HepG2 (cell line): ENCODE measurements at regions not wholly inside any gene's neighbourhood (a gene's known extent, or its start where the extent isn't known, plus 50 kb on each side); places are given as distances from the start of the nearest gene placed in this dataset.

Experiments used
- ATAC-seq: fragments of 200-7000 bp; cut with Tn5 transposase; 3 replicates; pipeline ENCODE4 v1.9.1; 2020; ENCODE audit warnings: mild to moderate bottlenecking, moderate library complexity
- BruUV-seq: library from RNA; stranded (reverse); fragments of 400-500 nt; replicated peaks from 2 replicates; lab custom pipeline; 2021; lab: Mats Ljungman, UMichigan
- CTCF ChIA-PET: fragments of 300-600 bp; formaldehyde crosslinking; extraction: SDS; loops from one replicate; lab custom pipeline; 2021; ENCODE audit warnings: low total read pairs, inconsistent platforms, low intra/inter-chr PET ratio; lab: Yijun Ruan, JAX
- POLR2A ChIA-PET: fragments of 350-600 bp; sonication (Branson Sonifier 250); formaldehyde crosslinking; loops from one replicate; lab custom pipeline; 2020; ENCODE audit warnings: antibody characterized with exemption, inconsistent platforms; lab: Yijun Ruan, JAX
- DNase-seq: peaks from one replicate; pipeline ENCODE4 v3.0.0-alpha.2; 2015; ENCODE audit warnings: low spot score
- FAIRE-seq: peaks from 3 replicates; lab custom pipeline; 2011; peaks lifted over from hg19 to GRCh38; lab: Jason Lieb, UNC
- H2AFZ ChIP-seq: one replicate; pipeline ENCODE4 v1.6.1; 2011; ENCODE audit warnings: low read length, inconsistent platforms
- H3K27ac ChIP-seq: fragments of 300-600 bp; 3 replicates; pipeline ENCODE4 v1.8.0; 2011; ENCODE audit warnings: mixed run types, mild to moderate bottlenecking, mixed read lengths, low read length, inconsistent platforms; ENCODE audit not compliant: insufficient read depth; ENCODE audit errors: extremely low read length
- H3K27me3 ChIP-seq, 2 experiments: fragments of 200-600 bp in 1 of 2; 2 replicates in 1 of 2; 3 replicates in 1 of 2; pipeline versions ENCODE4 v1.6.0 to v1.8.0; 2011; ENCODE audit warnings: low read length in 2 of 2, mild to moderate bottlenecking in 2 of 2, moderate library complexity in 2 of 2, inconsistent platforms in 1 of 2; ENCODE audit not compliant: insufficient read depth in 2 of 2, control insufficient read depth in 1 of 2
- H3K36me3 ChIP-seq, 2 experiments: fragments of 200-600 bp in 1 of 2; replicated peaks in 1 of 2; 2 replicates in 1 of 2; 3 replicates in 1 of 2; pipeline versions ENCODE4 v1.5.1 to v1.8.0; 2011; ENCODE audit warnings: low read length in 2 of 2, inconsistent platforms in 1 of 2; ENCODE audit not compliant: insufficient read depth in 2 of 2, control insufficient read depth in 1 of 2
- H3K4me1 ChIP-seq: 2 replicates; pipeline ENCODE4 v1.5.1; 2012; ENCODE audit warnings: low read length, inconsistent platforms; ENCODE audit not compliant: insufficient read depth
- H3K4me2 ChIP-seq: 2 replicates; pipeline ENCODE4 v1.6.0; 2011; ENCODE audit warnings: low read depth, low read length, inconsistent platforms
- H3K4me3 ChIP-seq, 3 experiments: fragments of 200-600 bp in 1 of 3; sonication (generic), shearing (Covaris generic) in 1 of 3; replicated peaks in 1 of 3; 2 replicates each; pipeline ENCODE4 v1.5.1; 2011 to 2016; ENCODE audit warnings: low read length in 3 of 3, inconsistent platforms in 2 of 3, low read depth in 2 of 3, mild to moderate bottlenecking in 2 of 3, control low read depth in 1 of 3, mixed read lengths in 1 of 3; ENCODE audit not compliant: insufficient read depth in 1 of 3
- H3K79me2 ChIP-seq: one replicate; pipeline ENCODE4 v1.6.1; 2011; ENCODE audit warnings: low read length, inconsistent platforms; ENCODE audit not compliant: insufficient read depth
- H3K9ac ChIP-seq: 2 replicates; pipeline ENCODE4 v1.6.0; 2011; ENCODE audit warnings: mild to moderate bottlenecking, low read depth, low read length, inconsistent platforms; ENCODE audit not compliant: insufficient read depth
- H3K9me3 ChIP-seq: 2 replicates; pipeline ENCODE4 v1.5.1; 2012; ENCODE audit warnings: mild to moderate bottlenecking, low read length
- H4K20me1 ChIP-seq: 2 replicates; pipeline ENCODE4 v1.6.0; 2011; ENCODE audit warnings: inconsistent platforms, mild to moderate bottlenecking, low read length, moderate library complexity; ENCODE audit not compliant: insufficient read depth
- BATF2 ChIP-seq: sonication (generic); formaldehyde crosslinking; IDR thresholded peaks from 2 replicates; pipeline ENCODE4 v1.8.0; 2022; ENCODE audit warnings: mild to moderate bottlenecking, missing genetic modification reagents, moderate library complexity
- E2F5 ChIP-seq: sonication (generic); formaldehyde crosslinking; conservative IDR thresholded peaks from 2 replicates; pipeline ENCODE4 v1.4.0; 2020; ENCODE audit warnings: missing genetic modification reagents
- FIP1L1 ChIP-seq: fragments of 200-400 bp; formaldehyde crosslinking; IDR thresholded peaks from 2 replicates; pipeline ENCODE4 v1.6.1; 2018; ENCODE audit warnings: low read depth, mild to moderate bottlenecking, low read length, moderate library complexity, borderline replicate concordance; ENCODE audit not compliant: insufficient read depth
- GTF2F1 ChIP-seq: fragments of 150-350 bp; IDR thresholded peaks from 2 replicates; pipeline ENCODE4 v1.6.1; 2014; ENCODE audit warnings: low read length
- HINFP ChIP-seq: sonication (generic); formaldehyde crosslinking; IDR thresholded peaks from 2 replicates; pipeline ENCODE4 v1.4.0; 2020; ENCODE audit warnings: low read depth, mild to moderate bottlenecking, missing genetic modification reagents
- RNF2 ChIP-seq: fragments of 450-650 bp; conservative IDR thresholded peaks from 2 replicates; pipeline ENCODE4 v1.6.1; 2016; ENCODE audit warnings: low read depth
- WIZ ChIP-seq: sonication (generic); formaldehyde crosslinking; IDR thresholded peaks from 2 replicates; pipeline ENCODE4 v1.5.1; 2020; ENCODE audit warnings: mild to moderate bottlenecking, missing genetic modification reagents
- ZNF160 ChIP-seq: sonication (generic); formaldehyde crosslinking; IDR thresholded peaks from 2 replicates; pipeline ENCODE4 v1.8.0; 2022; ENCODE audit warnings: mild to moderate bottlenecking, inconsistent platforms, missing genetic modification reagents
- ZNF33B ChIP-seq: sonication (generic); formaldehyde crosslinking; IDR thresholded peaks from 2 replicates; pipeline ENCODE4 v1.5.1; 2020; ENCODE audit warnings: mild to moderate bottlenecking, missing genetic modification reagents
- ZNF883 ChIP-seq: sonication (generic); formaldehyde crosslinking; IDR thresholded peaks from 2 replicates; pipeline ENCODE4 v1.5.1; 2020; ENCODE audit warnings: mild to moderate bottlenecking, missing genetic modification reagents; ENCODE audit errors: not compliant biosample characterization
- WGBS: methylation state at CpG from one replicate; pipeline ENCODE4 v1.1.6; 2017; ENCODE audit warnings: low lambda C conversion rate; 5-methylcytosine and 5-hydroxymethylcytosine counted together
- in situ Hi-C: cut with HindIII; loops from 2 replicates; pipeline ENCODE4 v1.10.0; 2017; ENCODE audit warnings: low pct_unique_long_range_greater_than_20kb; ENCODE audit not compliant: extremely low pct_ligation_motif_present
- intact Hi-C: fragments of 100-400 bp; cut with micrococcal nuclease; formaldehyde crosslinking; loops from one replicate; pipeline ENCODE4 v1.10.0; 2022; ENCODE audit not compliant: unreplicated experiment
- TF ChIP-seq, protein P1 (sequence below): sonication (generic); formaldehyde crosslinking; IDR thresholded peaks from 2 replicates; pipeline ENCODE4 v1.4.0; 2020; ENCODE audit warnings: mild to moderate bottlenecking, missing genetic modification reagents, borderline replicate concordance

DNA sequence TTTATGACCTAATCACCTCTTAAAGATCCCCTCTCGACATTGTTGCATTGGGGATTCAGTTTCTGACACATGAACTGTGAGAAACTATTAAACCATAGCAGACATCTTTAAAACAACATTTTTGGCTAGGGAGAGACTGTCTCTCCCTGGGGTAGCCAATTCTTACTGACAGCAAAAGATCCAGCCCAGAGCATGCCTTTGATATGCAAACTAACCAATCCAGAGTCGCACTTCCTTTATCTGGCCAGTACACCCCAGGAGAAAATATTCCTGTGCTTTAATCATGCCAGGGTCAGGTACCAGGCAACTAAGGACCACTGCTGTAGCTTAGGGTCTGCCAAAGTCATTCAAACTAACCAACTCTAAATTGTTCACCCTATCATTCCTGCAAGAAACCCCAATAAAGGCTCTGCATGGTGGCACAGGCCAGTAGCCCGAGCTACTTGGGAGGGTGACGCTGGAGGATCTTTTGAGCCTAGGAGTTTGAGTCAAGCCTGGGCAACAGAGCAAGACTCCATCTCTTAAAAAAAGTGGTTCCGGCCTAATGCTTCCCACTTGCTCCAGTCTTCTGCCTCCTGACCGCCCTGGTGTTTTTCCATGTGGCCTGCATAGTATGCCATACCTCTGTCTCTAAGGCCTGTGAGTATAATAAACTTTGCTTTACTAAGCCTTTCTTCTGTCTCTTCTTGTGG is 62.3 kb upstream of the DAPK1 start:
- CTCF ChIA-PET: no interaction called here
- FAIRE-seq: no peak
- TF ChIP-seq BATF2 (CRISPR knock-in tag) (no peak), ZNF883 (CRISPR knock-in tag) (no peak), FIP1L1 (no peak), GTF2F1 (no peak), E2F5 (CRISPR knock-in tag) (no peak), WIZ (no peak), RNF2 (no peak), ZNF33B (CRISPR knock-in tag) (no peak), ZNF160 (CRISPR knock-in tag) (no peak), HINFP (no peak)
- TF ChIP-seq, protein P1, sequence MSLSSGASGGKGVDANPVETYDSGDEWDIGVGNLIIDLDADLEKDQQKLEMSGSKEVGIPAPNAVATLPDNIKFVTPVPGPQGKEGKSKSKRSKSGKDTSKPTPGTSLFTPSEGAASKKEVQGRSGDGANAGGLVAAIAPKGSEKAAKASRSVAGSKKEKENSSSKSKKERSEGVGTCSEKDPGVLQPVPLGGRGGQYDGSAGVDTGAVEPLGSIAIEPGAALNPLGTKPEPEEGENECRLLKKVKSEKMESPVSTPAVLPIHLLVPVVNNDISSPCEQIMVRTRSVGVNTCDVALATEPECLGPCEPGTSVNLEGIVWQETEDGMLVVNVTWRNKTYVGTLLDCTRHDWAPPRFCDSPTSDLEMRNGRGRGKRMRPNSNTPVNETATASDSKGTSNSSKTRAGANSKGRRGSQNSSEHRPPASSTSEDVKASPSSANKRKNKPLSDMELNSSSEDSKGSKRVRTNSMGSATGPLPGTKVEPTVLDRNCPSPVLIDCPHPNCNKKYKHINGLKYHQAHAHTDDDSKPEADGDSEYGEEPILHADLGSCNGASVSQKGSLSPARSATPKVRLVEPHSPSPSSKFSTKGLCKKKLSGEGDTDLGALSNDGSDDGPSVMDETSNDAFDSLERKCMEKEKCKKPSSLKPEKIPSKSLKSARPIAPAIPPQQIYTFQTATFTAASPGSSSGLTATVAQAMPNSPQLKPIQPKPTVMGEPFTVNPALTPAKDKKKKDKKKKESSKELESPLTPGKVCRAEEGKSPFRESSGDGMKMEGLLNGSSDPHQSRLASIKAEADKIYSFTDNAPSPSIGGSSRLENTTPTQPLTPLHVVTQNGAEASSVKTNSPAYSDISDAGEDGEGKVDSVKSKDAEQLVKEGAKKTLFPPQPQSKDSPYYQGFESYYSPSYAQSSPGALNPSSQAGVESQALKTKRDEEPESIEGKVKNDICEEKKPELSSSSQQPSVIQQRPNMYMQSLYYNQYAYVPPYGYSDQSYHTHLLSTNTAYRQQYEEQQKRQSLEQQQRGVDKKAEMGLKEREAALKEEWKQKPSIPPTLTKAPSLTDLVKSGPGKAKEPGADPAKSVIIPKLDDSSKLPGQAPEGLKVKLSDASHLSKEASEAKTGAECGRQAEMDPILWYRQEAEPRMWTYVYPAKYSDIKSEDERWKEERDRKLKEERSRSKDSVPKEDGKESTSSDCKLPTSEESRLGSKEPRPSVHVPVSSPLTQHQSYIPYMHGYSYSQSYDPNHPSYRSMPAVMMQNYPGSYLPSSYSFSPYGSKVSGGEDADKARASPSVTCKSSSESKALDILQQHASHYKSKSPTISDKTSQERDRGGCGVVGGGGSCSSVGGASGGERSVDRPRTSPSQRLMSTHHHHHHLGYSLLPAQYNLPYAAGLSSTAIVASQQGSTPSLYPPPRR (CRISPR knock-in tag): no peak

More for the DNA sequence above, 62.3 kb upstream of the DAPK1 start:
- Histone ChIP-seq H3K36me3 (no peaks in the 10 kb centered on the region), H3K9ac (no peak overlapping the region), H3K27ac (no peak overlapping the region), H3K27me3 (peaks cover 0 to 3% of the 10 kb centered on the region in 2 experiments; a peak in 3 of 5 replicates), H3K4me1 (no peaks in the 10 kb centered on the region), H3K9me3 (no peaks in the 10 kb centered on the region), H4K20me1 (no peaks in the 10 kb centered on the region), H3K79me2 (no peaks in the 10 kb centered on the region), H2AFZ (no peak overlapping the region), H3K4me2 (no peak overlapping the region), H3K4me3 (no peak overlapping the region)
- 0% methylated on average over 3 of the region's 6 CpGs for WGBS
- DNase-seq (no peak), ATAC-seq (no peak)
- POLR2A ChIA-PET: no interaction called here
- in situ Hi-C loops (no loop called here), intact Hi-C loops (no loop called here)
- no TSS peak for BruUV-seq
